ENCODE measurements at regions not wholly inside any gene's neighbourhood (a gene's known extent, or its start where the extent isn't known, plus 50 kb on each side); places are given as distances from the start of the nearest gene placed in this dataset.

DNA sequence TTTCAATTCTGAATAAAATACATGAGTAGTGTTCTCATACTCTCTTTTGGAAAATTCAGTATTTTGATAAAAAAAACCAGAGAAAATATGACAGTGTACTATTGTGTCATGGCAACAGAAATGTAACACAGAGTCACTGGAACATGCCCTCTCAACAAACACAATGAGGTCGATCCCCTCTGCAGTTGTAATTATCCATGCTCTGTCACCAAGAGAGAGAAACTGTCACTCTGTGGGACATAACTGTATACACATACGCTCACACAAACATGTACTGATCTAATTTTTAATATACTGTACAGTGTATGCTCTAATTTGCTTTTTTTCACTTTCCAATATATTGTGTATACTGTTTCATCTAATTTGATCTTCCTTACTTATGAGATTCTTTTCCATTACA lies 1136.8 kb upstream of the TENM3 start:
- TF ChIP-seq YBX1 (IDR thresholded peaks at IDR 0.05) (no peak), GABPA (IDR thresholded peaks at IDR 0.05; ENCODE audit: low read depth) (no peak), SMAD1 (IDR thresholded peaks at IDR 0.05; ENCODE audit: low read depth, partially characterized antibody) (no peak), CBX5 (IDR thresholded peaks at IDR 0.05; ENCODE audit: low read depth) (no peak), POLR2AphosphoS5 (IDR thresholded peaks at IDR 0.05; ENCODE audit: low read length) (no peak), HCFC1 (IDR thresholded peaks at IDR 0.05; ENCODE audit: low read length) (no peak), EP300 (IDR thresholded peaks at IDR 0.05; ENCODE audit: borderline replicate concordance in 1 of 2, control insufficient read depth in 1 of 2, low read depth in 2 of 2, low read length in 2 of 2) (no peak), POLR2A (IDR thresholded peaks at IDR 0.05; ENCODE audit: low read depth, low read length) (no peak)
- TF ChIP-seq, protein P1, sequence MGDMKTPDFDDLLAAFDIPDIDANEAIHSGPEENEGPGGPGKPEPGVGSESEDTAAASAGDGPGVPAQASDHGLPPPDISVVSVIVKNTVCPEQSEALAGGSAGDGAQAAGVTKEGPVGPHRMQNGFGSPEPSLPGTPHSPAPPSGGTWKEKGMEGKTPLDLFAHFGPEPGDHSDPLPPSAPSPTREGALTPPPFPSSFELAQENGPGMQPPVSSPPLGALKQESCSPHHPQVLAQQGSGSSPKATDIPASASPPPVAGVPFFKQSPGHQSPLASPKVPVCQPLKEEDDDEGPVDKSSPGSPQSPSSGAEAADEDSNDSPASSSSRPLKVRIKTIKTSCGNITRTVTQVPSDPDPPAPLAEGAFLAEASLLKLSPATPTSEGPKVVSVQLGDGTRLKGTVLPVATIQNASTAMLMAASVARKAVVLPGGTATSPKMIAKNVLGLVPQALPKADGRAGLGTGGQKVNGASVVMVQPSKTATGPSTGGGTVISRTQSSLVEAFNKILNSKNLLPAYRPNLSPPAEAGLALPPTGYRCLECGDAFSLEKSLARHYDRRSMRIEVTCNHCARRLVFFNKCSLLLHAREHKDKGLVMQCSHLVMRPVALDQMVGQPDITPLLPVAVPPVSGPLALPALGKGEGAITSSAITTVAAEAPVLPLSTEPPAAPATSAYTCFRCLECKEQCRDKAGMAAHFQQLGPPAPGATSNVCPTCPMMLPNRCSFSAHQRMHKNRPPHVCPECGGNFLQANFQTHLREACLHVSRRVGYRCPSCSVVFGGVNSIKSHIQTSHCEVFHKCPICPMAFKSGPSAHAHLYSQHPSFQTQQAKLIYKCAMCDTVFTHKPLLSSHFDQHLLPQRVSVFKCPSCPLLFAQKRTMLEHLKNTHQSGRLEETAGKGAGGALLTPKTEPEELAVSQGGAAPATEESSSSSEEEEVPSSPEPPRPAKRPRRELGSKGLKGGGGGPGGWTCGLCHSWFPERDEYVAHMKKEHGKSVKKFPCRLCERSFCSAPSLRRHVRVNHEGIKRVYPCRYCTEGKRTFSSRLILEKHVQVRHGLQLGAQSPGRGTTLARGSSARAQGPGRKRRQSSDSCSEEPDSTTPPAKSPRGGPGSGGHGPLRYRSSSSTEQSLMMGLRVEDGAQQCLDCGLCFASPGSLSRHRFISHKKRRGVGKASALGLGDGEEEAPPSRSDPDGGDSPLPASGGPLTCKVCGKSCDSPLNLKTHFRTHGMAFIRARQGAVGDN (IDR thresholded peaks at IDR 0.05): no peak
- TF ChIP-seq, protein P2, sequence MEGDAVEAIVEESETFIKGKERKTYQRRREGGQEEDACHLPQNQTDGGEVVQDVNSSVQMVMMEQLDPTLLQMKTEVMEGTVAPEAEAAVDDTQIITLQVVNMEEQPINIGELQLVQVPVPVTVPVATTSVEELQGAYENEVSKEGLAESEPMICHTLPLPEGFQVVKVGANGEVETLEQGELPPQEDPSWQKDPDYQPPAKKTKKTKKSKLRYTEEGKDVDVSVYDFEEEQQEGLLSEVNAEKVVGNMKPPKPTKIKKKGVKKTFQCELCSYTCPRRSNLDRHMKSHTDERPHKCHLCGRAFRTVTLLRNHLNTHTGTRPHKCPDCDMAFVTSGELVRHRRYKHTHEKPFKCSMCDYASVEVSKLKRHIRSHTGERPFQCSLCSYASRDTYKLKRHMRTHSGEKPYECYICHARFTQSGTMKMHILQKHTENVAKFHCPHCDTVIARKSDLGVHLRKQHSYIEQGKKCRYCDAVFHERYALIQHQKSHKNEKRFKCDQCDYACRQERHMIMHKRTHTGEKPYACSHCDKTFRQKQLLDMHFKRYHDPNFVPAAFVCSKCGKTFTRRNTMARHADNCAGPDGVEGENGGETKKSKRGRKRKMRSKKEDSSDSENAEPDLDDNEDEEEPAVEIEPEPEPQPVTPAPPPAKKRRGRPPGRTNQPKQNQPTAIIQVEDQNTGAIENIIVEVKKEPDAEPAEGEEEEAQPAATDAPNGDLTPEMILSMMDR (IDR thresholded peaks at IDR 0.05 in 2 of 3, conservative IDR thresholded peaks at IDR 0.05 in 1 of 3; ENCODE audit: control insufficient read depth in 2 of 3, extremely low read depth in 1 of 3, insufficient read depth in 1 of 3, low read depth in 3 of 3, low read length in 3 of 3): no peak

All from GM12878 (cell line).